ENCODE measurements at regions not wholly inside any gene's neighbourhood (a gene's known extent, or its start where the extent isn't known, plus 50 kb on each side); places are given as distances from the start of the nearest gene placed in this dataset.

GRCh38 chr4:30413915-30414314 lies 306.3 kb upstream of the PCDH7 start:
- TF ChIP-seq PCBP1 (IDR thresholded peaks at IDR 0.05; ENCODE audit: borderline replicate concordance, low read depth, low read length) (no peak), KDM5A (IDR thresholded peaks at IDR 0.05; ENCODE audit: borderline replicate concordance, low read length) (no peak), YY1 (IDR thresholded peaks at IDR 0.05; ENCODE audit: insufficient read depth, insufficient replicate concordance, low read depth, low read length) (no peak), ZNF549 (CRISPR knock-in tag; IDR thresholded peaks at IDR 0.05) (no peak), ZNF333 (CRISPR knock-in tag; IDR thresholded peaks at IDR 0.05; ENCODE audit: borderline replicate concordance) (no peak), POLR2A (IDR thresholded peaks at IDR 0.05; ENCODE audit: insufficient read depth in 1 of 2, low read depth in 2 of 2, low read length in 2 of 2) (no peak), POLR2G (IDR thresholded peaks at IDR 0.05; ENCODE audit: low read depth, low read length) (no peak)
